GM18508 (cell line): ENCODE measurements at regions not wholly inside any gene's neighbourhood (a gene's known extent, or its start where the extent isn't known, plus 50 kb on each side); places are given as distances from the start of the nearest gene placed in this dataset.
"Not testable (repeated sequence)": the region's sequence is repeated elsewhere in the genome, so short reads cannot be mapped to it uniquely, and the experiment has no call there.

Source experiments
- ATAC-seq: cut with Tn5 transposase; IDR thresholded peaks from one replicate; pipeline ENCODE4 v1.9.1; 2021; ENCODE audit warnings: moderate number of reproducible peaks; ENCODE audit not compliant: insufficient read depth, unreplicated experiment

- ATAC-seq = not testable (repeated sequence)
Measured at GRCh38 chr18:14215952-14216351, 83.7 kb upstream of the ZNF519 start.

DNA sequence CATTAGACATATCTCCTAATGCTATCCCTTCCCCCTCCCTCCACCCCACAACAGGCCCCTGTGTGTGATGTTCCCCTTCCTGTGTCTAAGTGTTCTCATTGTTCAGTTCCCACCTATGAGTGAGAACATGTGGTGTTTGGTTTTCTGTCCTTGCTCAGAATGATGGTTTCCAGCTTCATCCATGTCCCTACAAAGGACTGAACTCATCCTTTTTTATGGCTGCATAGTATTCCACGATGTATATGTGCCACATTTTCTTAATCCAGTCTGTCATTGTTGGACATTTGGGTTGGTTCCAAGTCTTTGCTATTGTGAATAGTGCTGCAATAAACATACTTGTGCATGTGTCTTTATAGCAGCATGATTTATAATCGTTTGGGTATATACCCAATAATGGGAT lies 71.2 kb upstream of the ZNF519 start:
- ATAC-seq = not testable (repeated sequence)

DNA sequence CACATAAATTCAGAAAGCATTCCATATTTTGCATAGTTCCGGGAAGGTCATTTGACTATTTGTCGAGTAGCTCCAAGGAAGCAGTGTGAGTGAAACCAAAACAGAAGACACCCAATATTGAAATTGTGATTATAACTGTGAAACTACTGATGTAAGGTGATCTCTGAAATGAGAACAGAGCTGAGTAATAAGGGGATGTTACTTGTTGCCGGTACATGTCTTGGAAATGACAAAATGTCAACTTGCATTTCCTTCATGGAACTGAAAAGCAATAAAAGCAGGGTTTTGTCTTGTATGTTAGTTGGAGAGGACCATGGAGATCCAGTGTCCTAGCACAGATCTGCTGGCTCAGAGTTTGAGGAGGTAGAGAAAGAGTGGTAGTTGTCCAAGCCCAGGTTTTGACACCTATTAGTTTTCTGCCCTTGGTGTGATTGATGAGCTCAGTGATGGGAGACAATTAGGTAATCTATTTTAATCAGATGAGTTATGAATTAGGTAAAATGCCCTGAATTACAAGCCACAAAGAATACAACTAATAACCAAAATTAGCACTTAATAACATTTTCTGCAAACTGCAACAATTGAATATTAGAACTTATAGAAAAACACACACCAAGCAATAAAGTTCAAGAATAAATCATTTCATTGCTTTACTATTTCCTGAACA lies 58.7 kb upstream of the ZNF519 start:
- peak; percentile 96 for ATAC-seq

- peak; percentile 53 for ATAC-seq
Measured at GRCh38 chr18:14189858-14190257, 57.6 kb upstream of the ZNF519 start.

- not testable (repeated sequence) for ATAC-seq
Measured at GRCh38 chr18:14188751-14189406, 56.6 kb upstream of the ZNF519 start.
